HepG2 (cell line): ENCODE measurements at regions not wholly inside any gene's neighbourhood (a gene's known extent, or its start where the extent isn't known, plus 50 kb on each side); places are given as distances from the start of the nearest gene placed in this dataset.

Experiments used
- ATAC-seq: fragments of 200-7000 bp; cut with Tn5 transposase; 3 replicates; pipeline ENCODE4 v1.9.1; 2020; ENCODE audit warnings: mild to moderate bottlenecking, moderate library complexity
- BruUV-seq: library from RNA; stranded (reverse); fragments of 400-500 nt; replicated peaks from 2 replicates; lab custom pipeline; 2021; lab: Mats Ljungman, UMichigan
- CTCF ChIA-PET: fragments of 300-600 bp; formaldehyde crosslinking; extraction: SDS; loops from one replicate; lab custom pipeline; 2021; ENCODE audit warnings: low total read pairs, inconsistent platforms, low intra/inter-chr PET ratio; lab: Yijun Ruan, JAX
- POLR2A ChIA-PET: fragments of 350-600 bp; sonication (Branson Sonifier 250); formaldehyde crosslinking; loops from one replicate; lab custom pipeline; 2020; ENCODE audit warnings: antibody characterized with exemption, inconsistent platforms; lab: Yijun Ruan, JAX
- DNase-seq: peaks from one replicate; pipeline ENCODE4 v3.0.0-alpha.2; 2015; ENCODE audit warnings: low spot score
- FAIRE-seq: peaks from 3 replicates; lab custom pipeline; 2011; peaks lifted over from hg19 to GRCh38; lab: Jason Lieb, UNC
- H2AFZ ChIP-seq: one replicate; pipeline ENCODE4 v1.6.1; 2011; ENCODE audit warnings: low read length, inconsistent platforms
- H3K27ac ChIP-seq: fragments of 300-600 bp; 3 replicates; pipeline ENCODE4 v1.8.0; 2011; ENCODE audit warnings: mixed run types, mild to moderate bottlenecking, mixed read lengths, low read length, inconsistent platforms; ENCODE audit not compliant: insufficient read depth; ENCODE audit errors: extremely low read length
- H3K27me3 ChIP-seq, 2 experiments: fragments of 200-600 bp in 1 of 2; 2 replicates in 1 of 2; 3 replicates in 1 of 2; pipeline versions ENCODE4 v1.6.0 to v1.8.0; 2011; ENCODE audit warnings: low read length in 2 of 2, mild to moderate bottlenecking in 2 of 2, moderate library complexity in 2 of 2, inconsistent platforms in 1 of 2; ENCODE audit not compliant: insufficient read depth in 2 of 2, control insufficient read depth in 1 of 2
- H3K36me3 ChIP-seq, 2 experiments: fragments of 200-600 bp in 1 of 2; replicated peaks in 1 of 2; 2 replicates in 1 of 2; 3 replicates in 1 of 2; pipeline versions ENCODE4 v1.5.1 to v1.8.0; 2011; ENCODE audit warnings: low read length in 2 of 2, inconsistent platforms in 1 of 2; ENCODE audit not compliant: insufficient read depth in 2 of 2, control insufficient read depth in 1 of 2
- H3K4me1 ChIP-seq: 2 replicates; pipeline ENCODE4 v1.5.1; 2012; ENCODE audit warnings: low read length, inconsistent platforms; ENCODE audit not compliant: insufficient read depth
- H3K4me2 ChIP-seq: 2 replicates; pipeline ENCODE4 v1.6.0; 2011; ENCODE audit warnings: low read depth, low read length, inconsistent platforms
- H3K4me3 ChIP-seq, 3 experiments: fragments of 200-600 bp in 1 of 3; sonication (generic), shearing (Covaris generic) in 1 of 3; replicated peaks in 1 of 3; 2 replicates each; pipeline ENCODE4 v1.5.1; 2011 to 2016; ENCODE audit warnings: low read length in 3 of 3, inconsistent platforms in 2 of 3, low read depth in 2 of 3, mild to moderate bottlenecking in 2 of 3, control low read depth in 1 of 3, mixed read lengths in 1 of 3; ENCODE audit not compliant: insufficient read depth in 1 of 3
- H3K79me2 ChIP-seq: one replicate; pipeline ENCODE4 v1.6.1; 2011; ENCODE audit warnings: low read length, inconsistent platforms; ENCODE audit not compliant: insufficient read depth
- H3K9ac ChIP-seq: 2 replicates; pipeline ENCODE4 v1.6.0; 2011; ENCODE audit warnings: mild to moderate bottlenecking, low read depth, low read length, inconsistent platforms; ENCODE audit not compliant: insufficient read depth
- H3K9me3 ChIP-seq: 2 replicates; pipeline ENCODE4 v1.5.1; 2012; ENCODE audit warnings: mild to moderate bottlenecking, low read length
- H4K20me1 ChIP-seq: 2 replicates; pipeline ENCODE4 v1.6.0; 2011; ENCODE audit warnings: inconsistent platforms, mild to moderate bottlenecking, low read length, moderate library complexity; ENCODE audit not compliant: insufficient read depth
- KDM1A ChIP-seq: IDR thresholded peaks from 2 replicates; pipeline ENCODE4 v1.6.1; 2016; ENCODE audit warnings: missing compliant biosample characterization
- KDM5A ChIP-seq: fragments of 200-600 bp; sonication (generic); IDR thresholded peaks from 2 replicates; pipeline ENCODE4 v1.7.0; 2018; ENCODE audit warnings: antibody characterized with exemption, mild to moderate bottlenecking, low read length, borderline replicate concordance
- ONECUT2 ChIP-seq: sonication (generic); formaldehyde crosslinking; IDR thresholded peaks from 2 replicates; pipeline ENCODE4 v1.4.0; 2020; ENCODE audit warnings: missing genetic modification reagents
- PLRG1 ChIP-seq: fragments of 450-650 bp; conservative IDR thresholded peaks from 2 replicates; pipeline ENCODE4 v1.6.1; 2016
- RORA ChIP-seq: sonication (generic); formaldehyde crosslinking; IDR thresholded peaks from 2 replicates; pipeline ENCODE4 v1.5.0; 2020; ENCODE audit warnings: mild to moderate bottlenecking, missing genetic modification reagents, moderate library complexity
- SNAPC2 ChIP-seq: sonication (generic); formaldehyde crosslinking; IDR thresholded peaks from 2 replicates; pipeline ENCODE4 v1.8.1; 2022; ENCODE audit warnings: mild to moderate bottlenecking, missing genetic modification reagents
- SP5 ChIP-seq: IDR thresholded peaks from 2 replicates; pipeline ENCODE4 v1.6.1; 2016; ENCODE audit warnings: low read depth, borderline replicate concordance
- ZFP36 ChIP-seq: fragments of 150-350 bp; IDR thresholded peaks from 2 replicates; pipeline ENCODE4 v1.6.1; 2018; ENCODE audit warnings: borderline replicate concordance, low read length, low read depth; ENCODE audit not compliant: partially characterized antibody
- ZNF468 ChIP-seq: sonication (generic); formaldehyde crosslinking; IDR thresholded peaks from 2 replicates; pipeline ENCODE4 v1.8.0; 2022; ENCODE audit warnings: mild to moderate bottlenecking, moderate library complexity, missing genetic modification reagents
- ZNF83 ChIP-seq: sonication (generic); formaldehyde crosslinking; IDR thresholded peaks from 2 replicates; pipeline ENCODE4 v1.4.0; 2020; ENCODE audit warnings: missing genetic modification reagents, mild to moderate bottlenecking, borderline replicate concordance
- ZSCAN12 ChIP-seq: sonication (generic); formaldehyde crosslinking; IDR thresholded peaks from 2 replicates; pipeline ENCODE4 v1.9.0; 2021; ENCODE audit warnings: mild to moderate bottlenecking, missing genetic modification reagents
- WGBS: methylation state at CpG from one replicate; pipeline ENCODE4 v1.1.6; 2017; ENCODE audit warnings: low lambda C conversion rate; 5-methylcytosine and 5-hydroxymethylcytosine counted together
- in situ Hi-C: cut with HindIII; loops from 2 replicates; pipeline ENCODE4 v1.10.0; 2017; ENCODE audit warnings: low pct_unique_long_range_greater_than_20kb; ENCODE audit not compliant: extremely low pct_ligation_motif_present
- intact Hi-C: fragments of 100-400 bp; cut with micrococcal nuclease; formaldehyde crosslinking; loops from one replicate; pipeline ENCODE4 v1.10.0; 2022; ENCODE audit not compliant: unreplicated experiment
- TF ChIP-seq, protein P1 (sequence below): IDR thresholded peaks from 2 replicates; pipeline ENCODE4 v1.6.1; 2016
- TF ChIP-seq, protein P2 (sequence below): sonication (generic); formaldehyde crosslinking; IDR thresholded peaks from 2 replicates; pipeline ENCODE4 v1.5.0; 2020; ENCODE audit warnings: missing genetic modification reagents
- TF ChIP-seq, protein P3 (sequence below): sonication (generic); formaldehyde crosslinking; IDR thresholded peaks from 2 replicates; pipeline ENCODE4 v1.4.0; 2020; ENCODE audit warnings: missing genetic modification reagents

DNA sequence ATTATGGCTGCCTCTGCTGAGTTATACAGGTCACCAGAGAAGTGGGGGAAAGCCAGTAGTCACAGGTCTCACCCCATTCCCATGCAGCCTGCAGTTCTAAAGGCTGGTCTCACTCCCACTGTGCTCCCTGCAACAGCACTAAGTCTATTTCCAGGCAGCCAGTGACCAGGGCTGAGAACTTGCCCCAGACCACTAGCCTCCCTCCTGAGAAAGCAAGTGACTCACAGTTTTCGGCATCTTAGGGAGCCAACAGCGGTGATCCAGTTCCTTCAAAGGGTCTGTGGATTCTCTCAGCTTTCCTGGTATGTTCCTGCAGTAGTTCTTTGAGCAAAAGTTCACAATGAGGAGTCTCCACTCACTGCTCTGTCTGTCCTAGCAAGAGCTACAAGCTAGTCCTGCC lies 329.6 kb upstream of the MAP2 start:
- intact Hi-C loops (no loop called here), in situ Hi-C loops (no loop called here)
- Histone ChIP-seq H3K36me3 (no peaks in the 10 kb centered on the region), H3K4me1 (no peaks in the 10 kb centered on the region), H4K20me1 (no peaks in the 10 kb centered on the region), H3K79me2 (no peaks in the 10 kb centered on the region), H3K9me3 (no peaks in the 10 kb centered on the region), H3K4me3 (no peak overlapping the region), H3K4me2 (no peak overlapping the region), H2AFZ (no peak overlapping the region), H3K27ac (no peak overlapping the region), H3K9ac (no peak overlapping the region), H3K27me3 (no peaks in the 10 kb centered on the region)
- no peak for TF ChIP-seq ZNF83 (CRISPR knock-in tag)
- TF ChIP-seq ONECUT2 (CRISPR knock-in tag) = no peak
- no peak for TF ChIP-seq SP5 (CRISPR knock-in tag)
- no peak for TF ChIP-seq ZFP36
- no peak for TF ChIP-seq PLRG1
- TF ChIP-seq, protein P1, sequence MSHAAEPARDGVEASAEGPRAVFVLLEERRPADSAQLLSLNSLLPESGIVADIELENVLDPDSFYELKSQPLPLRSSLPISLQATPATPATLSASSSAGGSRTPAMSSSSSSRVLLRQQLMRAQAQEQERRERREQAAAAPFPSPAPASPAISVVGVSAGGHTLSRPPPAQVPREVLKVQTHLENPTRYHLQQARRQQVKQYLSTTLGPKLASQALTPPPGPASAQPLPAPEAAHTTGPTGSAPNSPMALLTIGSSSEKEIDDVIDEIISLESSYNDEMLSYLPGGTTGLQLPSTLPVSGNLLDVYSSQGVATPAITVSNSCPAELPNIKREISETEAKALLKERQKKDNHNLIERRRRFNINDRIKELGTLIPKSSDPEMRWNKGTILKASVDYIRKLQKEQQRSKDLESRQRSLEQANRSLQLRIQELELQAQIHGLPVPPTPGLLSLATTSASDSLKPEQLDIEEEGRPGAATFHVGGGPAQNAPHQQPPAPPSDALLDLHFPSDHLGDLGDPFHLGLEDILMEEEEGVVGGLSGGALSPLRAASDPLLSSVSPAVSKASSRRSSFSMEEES (CRISPR knock-in tag) = no peak
- no peak for TF ChIP-seq ZNF468 (CRISPR knock-in tag)
- no peak for TF ChIP-seq KDM1A (CRISPR knock-in tag)
- no TSS peak for BruUV-seq
- ChIA-PET CTCF (no interaction called here), POLR2A (no interaction called here)
- 0% methylated on average over 2 of the region's 2 CpGs for WGBS
- FAIRE-seq (no peak), DNase-seq (no peak), ATAC-seq (no peak)

DNA sequence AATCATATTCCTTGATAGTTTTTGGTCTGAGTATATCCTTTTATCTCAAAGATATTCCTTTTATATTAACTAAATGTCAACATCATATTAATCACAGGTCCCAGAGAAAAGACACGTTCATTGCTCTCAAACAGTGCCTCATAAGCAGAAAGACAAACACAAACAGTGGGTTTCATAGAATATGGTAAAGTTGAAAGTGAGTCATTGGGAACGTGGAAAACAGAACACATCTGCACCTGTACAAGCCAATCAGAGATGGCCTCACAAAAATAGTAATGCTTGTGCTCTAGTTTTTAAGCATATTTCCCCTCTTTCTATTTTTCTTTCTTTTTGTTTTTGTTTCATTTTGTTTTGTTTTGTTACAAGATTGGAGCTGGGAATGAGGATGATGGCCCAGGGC lies 328.4 kb upstream of the MAP2 start:
- ATAC-seq = no peak
- CTCF ChIA-PET = no interaction called here
- Histone ChIP-seq H3K79me2 (no peaks in the 10 kb centered on the region), H3K9me3 (no peaks in the 10 kb centered on the region), H3K27me3 (no peaks in the 10 kb centered on the region), H2AFZ (no peak overlapping the region), H3K9ac (no peak overlapping the region), H4K20me1 (no peaks in the 10 kb centered on the region), H3K36me3 (no peaks in the 10 kb centered on the region), H3K4me2 (no peak overlapping the region), H3K4me3 (no peak overlapping the region), H3K4me1 (no peaks in the 10 kb centered on the region), H3K27ac (no peak overlapping the region)
- POLR2A ChIA-PET = no interaction called here
- in situ Hi-C loops (no loop called here), intact Hi-C loops (no loop called here)
- no peak for DNase-seq
- BruUV-seq = no TSS peak
- FAIRE-seq = no peak
- WGBS = 0% methylated on average over 2 of the region's 2 CpGs
- TF ChIP-seq, protein P2, sequence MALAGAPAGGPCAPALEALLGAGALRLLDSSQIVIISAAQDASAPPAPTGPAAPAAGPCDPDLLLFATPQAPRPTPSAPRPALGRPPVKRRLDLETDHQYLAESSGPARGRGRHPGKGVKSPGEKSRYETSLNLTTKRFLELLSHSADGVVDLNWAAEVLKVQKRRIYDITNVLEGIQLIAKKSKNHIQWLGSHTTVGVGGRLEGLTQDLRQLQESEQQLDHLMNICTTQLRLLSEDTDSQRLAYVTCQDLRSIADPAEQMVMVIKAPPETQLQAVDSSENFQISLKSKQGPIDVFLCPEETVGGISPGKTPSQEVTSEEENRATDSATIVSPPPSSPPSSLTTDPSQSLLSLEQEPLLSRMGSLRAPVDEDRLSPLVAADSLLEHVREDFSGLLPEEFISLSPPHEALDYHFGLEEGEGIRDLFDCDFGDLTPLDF (CRISPR knock-in tag) = no peak
- no peak for TF ChIP-seq SNAPC2
- no peak for TF ChIP-seq KDM5A
- TF ChIP-seq ZSCAN12 (CRISPR knock-in tag) = no peak
- no peak for TF ChIP-seq RORA
- TF ChIP-seq, protein P3, sequence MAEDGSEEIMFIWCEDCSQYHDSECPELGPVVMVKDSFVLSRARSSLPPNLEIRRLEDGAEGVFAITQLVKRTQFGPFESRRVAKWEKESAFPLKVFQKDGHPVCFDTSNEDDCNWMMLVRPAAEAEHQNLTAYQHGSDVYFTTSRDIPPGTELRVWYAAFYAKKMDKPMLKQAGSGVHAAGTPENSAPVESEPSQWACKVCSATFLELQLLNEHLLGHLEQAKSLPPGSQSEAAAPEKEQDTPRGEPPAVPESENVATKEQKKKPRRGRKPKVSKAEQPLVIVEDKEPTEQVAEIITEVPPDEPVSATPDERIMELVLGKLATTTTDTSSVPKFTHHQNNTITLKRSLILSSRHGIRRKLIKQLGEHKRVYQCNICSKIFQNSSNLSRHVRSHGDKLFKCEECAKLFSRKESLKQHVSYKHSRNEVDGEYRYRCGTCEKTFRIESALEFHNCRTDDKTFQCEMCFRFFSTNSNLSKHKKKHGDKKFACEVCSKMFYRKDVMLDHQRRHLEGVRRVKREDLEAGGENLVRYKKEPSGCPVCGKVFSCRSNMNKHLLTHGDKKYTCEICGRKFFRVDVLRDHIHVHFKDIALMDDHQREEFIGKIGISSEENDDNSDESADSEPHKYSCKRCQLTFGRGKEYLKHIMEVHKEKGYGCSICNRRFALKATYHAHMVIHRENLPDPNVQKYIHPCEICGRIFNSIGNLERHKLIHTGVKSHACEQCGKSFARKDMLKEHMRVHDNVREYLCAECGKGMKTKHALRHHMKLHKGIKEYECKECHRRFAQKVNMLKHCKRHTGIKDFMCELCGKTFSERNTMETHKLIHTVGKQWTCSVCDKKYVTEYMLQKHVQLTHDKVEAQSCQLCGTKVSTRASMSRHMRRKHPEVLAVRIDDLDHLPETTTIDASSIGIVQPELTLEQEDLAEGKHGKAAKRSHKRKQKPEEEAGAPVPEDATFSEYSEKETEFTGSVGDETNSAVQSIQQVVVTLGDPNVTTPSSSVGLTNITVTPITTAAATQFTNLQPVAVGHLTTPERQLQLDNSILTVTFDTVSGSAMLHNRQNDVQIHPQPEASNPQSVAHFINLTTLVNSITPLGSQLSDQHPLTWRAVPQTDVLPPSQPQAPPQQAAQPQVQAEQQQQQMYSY = no peak
